ELF-1 (cell line): ENCODE measurements at regions not wholly inside any gene's neighbourhood (a gene's known extent, or its start where the extent isn't known, plus 50 kb on each side); places are given as distances from the start of the nearest gene placed in this dataset.
"Not testable (repeated sequence)": the region's sequence is repeated elsewhere in the genome, so short reads cannot be mapped to it uniquely, and the experiment has no call there.

Source experiments
- DNase-seq: peaks from one replicate; pipeline ENCODE4 v3.0.0-alpha.2; 2016; ENCODE audit warnings: low read depth, low spot score

DNA sequence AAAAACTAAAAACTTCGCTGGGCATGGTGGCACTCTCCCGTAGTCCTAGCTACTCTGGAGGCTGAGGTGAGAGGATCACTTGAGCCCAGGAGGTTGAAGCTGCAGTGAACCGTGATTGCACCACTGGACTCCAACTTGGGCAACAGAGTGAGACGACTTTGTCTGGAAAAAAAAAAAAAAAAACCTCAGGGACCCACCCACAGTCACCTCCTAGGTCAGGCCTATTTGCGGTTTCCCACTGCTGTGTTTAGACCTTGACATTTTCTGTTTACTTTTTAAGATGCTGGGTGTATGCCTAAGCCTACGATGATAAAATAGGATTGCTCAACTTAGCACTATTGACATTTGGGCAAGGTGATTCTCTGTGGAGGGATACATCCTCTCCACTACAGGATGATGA, 197.4 kb upstream of the TBL1X start:
- no peak for DNase-seq

GRCh38 chrX:9269134-9269533, 195.7 kb upstream of the TBL1X start:
- DNase-seq: no peak

- DNase-seq: no peak
Measured at GRCh38 chrX:9271789-9272525, 192.9 kb upstream of the TBL1X start.

GRCh38 chrX:9273744-9274143, 191.1 kb upstream of the TBL1X start:
- DNase-seq: no peak

- no peak for DNase-seq
Measured at GRCh38 chrX:9278475-9279233, 186.2 kb upstream of the TBL1X start.

DNA sequence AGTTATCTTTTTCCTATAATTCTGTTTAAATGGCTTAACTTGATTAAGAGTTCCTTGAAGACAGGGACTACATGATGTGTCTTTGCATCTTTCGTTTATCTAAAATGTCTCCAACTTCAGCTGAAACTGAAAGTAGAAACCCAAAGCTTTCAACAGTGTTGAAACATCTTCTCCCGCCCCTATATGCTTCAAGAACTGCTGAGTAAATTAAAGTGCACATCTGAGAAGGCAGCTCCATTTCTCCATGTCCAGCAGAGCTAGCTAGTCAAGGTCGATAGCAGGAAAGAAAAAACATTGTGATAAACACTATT, 185.7 kb upstream of the TBL1X start:
- DNase-seq: no peak

DNA sequence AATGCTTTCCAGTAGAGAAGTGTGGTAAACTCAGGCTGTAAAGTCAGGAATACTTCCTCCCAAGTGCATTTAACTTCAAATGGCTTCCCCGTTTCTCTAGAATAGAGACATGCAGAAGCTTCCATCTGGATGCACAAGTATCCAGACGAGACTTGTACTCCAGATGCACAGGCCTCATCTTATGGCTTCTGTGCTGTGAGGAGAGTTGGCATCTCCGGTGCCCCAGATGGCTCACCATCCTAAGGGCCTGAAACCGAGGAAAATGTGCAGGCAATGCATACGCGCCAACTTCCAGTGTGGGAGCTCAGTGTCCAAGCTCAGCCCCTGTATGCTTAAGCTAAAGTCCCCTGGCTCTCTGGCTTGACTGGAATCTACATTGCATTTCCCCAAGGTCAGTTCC, 184.0 kb upstream of the TBL1X start:
- DNase-seq: no peak

GRCh38 chrX:9282325-9282724, 182.5 kb upstream of the TBL1X start:
- DNase-seq: no peak

DNA sequence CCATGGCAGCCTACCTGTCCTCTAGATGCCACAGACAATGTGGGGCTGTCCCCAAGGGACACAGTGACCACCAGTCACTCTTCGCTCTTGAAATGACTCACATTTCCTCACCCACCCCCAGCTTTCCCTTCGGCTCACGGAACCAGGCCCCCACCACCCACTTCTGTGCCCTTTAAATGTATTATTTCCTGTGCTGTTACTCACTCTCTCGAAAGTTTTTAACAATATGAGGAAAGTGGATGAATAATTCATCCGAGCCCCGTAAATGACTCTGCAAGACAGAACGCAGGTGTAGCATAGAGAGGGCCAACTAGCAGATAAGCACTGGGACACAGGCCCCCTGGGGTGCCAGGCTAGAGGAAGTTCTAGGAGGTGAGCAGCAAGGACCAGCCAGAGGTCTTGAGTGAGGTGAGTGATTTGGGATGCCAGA, 179.5 kb upstream of the TBL1X start:
- DNase-seq: no peak

DNA sequence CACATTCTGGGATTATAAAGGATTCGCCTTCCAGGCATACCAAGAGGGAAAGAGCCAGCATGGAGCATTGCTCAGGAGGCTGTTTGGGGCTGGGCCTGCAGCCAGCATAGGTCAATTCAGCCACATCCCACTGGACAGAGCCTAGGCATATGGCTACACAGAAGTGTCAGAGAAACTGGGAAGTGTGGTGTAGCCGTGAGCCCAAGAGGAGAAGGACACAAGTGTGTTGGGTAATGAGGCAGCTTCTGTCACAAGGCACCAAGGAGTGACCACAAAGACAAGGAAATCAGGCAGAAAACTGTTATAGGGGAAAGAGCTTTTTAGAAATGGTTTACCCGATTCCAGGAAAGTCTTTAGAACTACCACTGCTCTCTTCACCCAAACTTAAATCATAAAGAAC, 178.6 kb upstream of the TBL1X start:
- peak; percentile 12 for DNase-seq

DNA sequence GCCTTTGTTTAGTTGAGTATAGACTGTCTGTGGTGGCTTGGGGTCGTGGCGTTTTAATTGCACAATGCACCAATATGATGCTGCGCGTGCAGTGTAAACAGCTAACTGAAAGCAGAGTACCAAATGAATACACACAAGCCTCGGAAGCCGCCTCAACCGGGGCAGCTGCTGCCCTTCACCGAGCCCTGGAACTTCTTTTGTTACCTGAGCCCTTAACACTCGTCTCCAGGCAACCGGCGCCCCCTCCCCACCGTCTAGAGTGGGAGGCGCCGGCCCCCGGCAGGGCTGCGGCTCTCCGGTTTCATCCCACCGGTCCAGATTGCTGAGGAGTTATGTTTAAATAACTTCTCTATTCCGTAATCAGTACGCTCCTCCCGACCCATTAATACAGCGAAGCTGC, 173.2 kb upstream of the TBL1X start:
- DNase-seq: peak; percentile 84

DNA sequence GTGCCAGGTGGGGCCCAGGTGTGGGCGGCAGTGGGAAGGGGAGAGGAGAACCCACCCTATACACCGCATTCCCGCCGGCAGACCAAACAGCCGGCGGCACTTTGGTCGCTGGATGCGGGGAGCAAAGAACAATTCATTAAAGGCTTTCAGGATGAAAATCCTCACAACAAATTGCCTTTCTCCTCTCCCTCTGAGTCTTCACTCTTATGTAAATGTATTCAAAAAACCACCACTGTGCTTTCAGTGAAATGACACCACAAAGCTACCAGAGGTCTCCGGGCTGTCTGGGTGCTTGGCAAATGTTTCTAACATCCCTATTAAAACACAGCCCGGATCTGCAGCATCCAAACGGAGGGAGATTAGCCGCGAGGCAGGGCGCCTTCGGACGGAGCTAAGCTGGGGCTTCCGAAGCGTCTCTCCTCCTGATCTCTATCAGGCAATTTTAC, 171.8 kb upstream of the TBL1X start:
- DNase-seq: peak; percentile 86

DNA sequence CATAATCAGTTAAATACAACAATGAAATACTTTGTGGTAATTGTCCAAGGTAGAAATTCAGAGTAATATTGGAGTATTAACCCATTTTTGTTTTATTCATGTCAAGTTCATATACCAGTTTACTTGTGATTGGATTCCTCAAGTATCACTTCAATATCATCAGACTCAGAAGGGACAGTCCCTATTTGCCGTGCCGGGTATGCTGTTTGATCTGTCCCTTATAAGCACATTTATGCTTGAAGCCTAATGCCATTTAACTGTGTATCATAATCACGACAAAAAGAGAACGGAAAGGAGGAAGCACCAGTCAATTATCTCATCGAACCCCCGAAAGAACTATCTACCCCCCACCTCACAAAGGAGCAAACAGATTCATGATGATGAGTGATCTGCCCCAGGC, 171.0 kb upstream of the TBL1X start:
- DNase-seq: no peak

GRCh38 chrX:9295551-9295950, 169.3 kb upstream of the TBL1X start:
- no peak for DNase-seq

DNA sequence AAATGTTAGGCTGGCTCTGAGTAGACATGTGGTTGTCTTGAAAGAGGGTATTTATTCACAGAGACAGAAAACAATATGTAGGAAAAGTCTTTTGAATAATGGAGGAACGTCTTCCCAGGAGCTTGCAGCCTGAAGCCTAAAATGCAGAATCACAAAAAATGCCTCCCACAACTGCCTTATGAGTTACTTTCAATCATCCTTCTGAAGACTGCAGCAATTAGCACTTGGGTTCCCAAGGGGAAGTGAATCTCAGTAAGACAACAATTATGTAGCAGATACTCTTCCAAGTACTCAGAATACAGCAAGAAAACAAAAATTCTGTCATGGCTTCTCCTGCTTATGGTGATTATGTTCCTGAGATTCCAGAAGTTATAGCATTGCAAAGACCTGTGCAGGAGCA, 166.6 kb upstream of the TBL1X start:
- DNase-seq: no peak

- not testable (repeated sequence) for DNase-seq
Measured at GRCh38 chrX:9299681-9300080, 165.2 kb upstream of the TBL1X start.

- DNase-seq: no peak
Measured at GRCh38 chrX:9301836-9302235, 163.0 kb upstream of the TBL1X start.

DNA sequence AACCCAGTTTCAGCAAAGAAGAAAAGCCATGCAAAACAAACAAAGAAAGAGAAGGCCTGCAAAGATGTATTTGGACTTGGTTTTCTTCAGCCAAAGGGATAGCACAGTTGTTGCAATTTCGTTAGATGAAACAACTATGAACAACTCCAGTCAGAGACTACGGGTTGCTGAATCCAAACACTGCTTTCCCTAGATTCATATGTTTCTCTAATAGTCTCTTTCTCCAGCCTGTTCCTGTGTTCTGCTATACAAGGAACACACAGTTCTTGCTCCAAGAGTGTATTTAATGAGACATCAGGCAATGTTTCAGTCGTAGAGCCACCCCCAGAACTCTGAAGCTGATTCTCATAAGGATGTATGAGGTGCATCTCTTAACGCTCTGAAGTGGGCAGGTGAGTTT, 162.5 kb upstream of the TBL1X start:
- DNase-seq: no peak

- no peak for DNase-seq
Measured at GRCh38 chrX:9308426-9308825, 156.4 kb upstream of the TBL1X start.

- peak; percentile 13 for DNase-seq
Measured at GRCh38 chrX:9310616-9311015, 154.2 kb upstream of the TBL1X start.

- DNase-seq: peak; percentile 44
Measured at GRCh38 chrX:9311421-9312160, 153.3 kb upstream of the TBL1X start.
